ENCODE measurements at regions not wholly inside any gene's neighbourhood (a gene's known extent, or its start where the extent isn't known, plus 50 kb on each side); places are given as distances from the start of the nearest gene placed in this dataset.

DNA sequence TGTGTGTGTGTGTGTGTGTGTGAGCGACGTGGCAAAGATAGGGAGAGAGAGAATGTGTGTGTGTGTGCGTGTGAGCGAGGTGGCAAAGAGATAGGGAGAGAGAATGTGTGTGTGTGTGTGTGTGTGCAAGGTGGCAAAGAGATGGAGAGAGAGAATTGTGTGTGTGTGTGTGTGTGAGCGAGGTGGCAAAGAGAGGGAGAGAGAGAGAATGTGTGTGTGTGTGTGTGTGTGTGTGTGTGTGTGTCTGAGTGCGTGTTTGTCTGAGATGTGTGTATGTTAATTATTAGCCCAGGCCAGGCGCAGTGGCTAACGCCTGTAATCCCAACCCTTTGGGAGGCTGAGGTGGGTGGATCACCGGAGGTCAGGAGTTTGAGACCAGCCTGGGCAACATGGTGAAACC lies 154.6 kb upstream of the RGMA start:
- no peak overlapping the region for H3K14ac ChIP-seq (ENCODE audit: insufficient read length)
- no peak overlapping the region for H3K18ac ChIP-seq (ENCODE audit: extremely low read depth, low read length)
- H2AFZ ChIP-seq (ENCODE audit: low read length): no peak overlapping the region
- H2BK12ac ChIP-seq (ENCODE audit: low read depth, low read length): peak overlapping the region; percentile 70; the same call in 1 of the 2 replicates
- WGBS, 2 experiments (ENCODE audit: extremely low coverage in 1 of 2, insufficient coverage in 1 of 2, insufficient read length in 1 of 2, insufficient replicate concordance in 2 of 2, low coverage in 1 of 2, low lambda C conversion rate in 2 of 2, missing lambda C conversion rate in 1 of 2): 91 to 100% methylated on average over 2 to 9 of the region's 9 CpGs
- H3K56ac ChIP-seq (replicated peaks; ENCODE audit: insufficient read length, low read depth, low read length): peak overlapping the region; percentile 54
- TF ChIP-seq PHF8 (conservative IDR thresholded peaks at IDR 0.05; ENCODE audit: low read depth, low read length): no peak
- no peak for TF ChIP-seq HDAC6 (IDR thresholded peaks at IDR 0.05; ENCODE audit: low read depth, low read length)
- TF ChIP-seq NANOG (IDR thresholded peaks at IDR 0.05; ENCODE audit: insufficient read depth, low read depth, low read length, poor library complexity, severe bottlenecking): no peak
- no peak for TF ChIP-seq CHD2 (IDR thresholded peaks at IDR 0.05; ENCODE audit: low read length)
- TF ChIP-seq, protein P1, sequence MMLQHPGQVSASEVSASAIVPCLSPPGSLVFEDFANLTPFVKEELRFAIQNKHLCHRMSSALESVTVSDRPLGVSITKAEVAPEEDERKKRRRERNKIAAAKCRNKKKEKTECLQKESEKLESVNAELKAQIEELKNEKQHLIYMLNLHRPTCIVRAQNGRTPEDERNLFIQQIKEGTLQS (IDR thresholded peaks at IDR 0.05; ENCODE audit: insufficient read depth, low read depth, low read length): no peak
- no peak for TF ChIP-seq SUZ12 (IDR thresholded peaks at IDR 0.05; ENCODE audit: low read length)
- no peak for TF ChIP-seq FOSL1 (IDR thresholded peaks at IDR 0.05; ENCODE audit: insufficient read depth, low read depth, low read length)
- no peak for TF ChIP-seq KDM5A (IDR thresholded peaks at IDR 0.05; ENCODE audit: low read length)
- TF ChIP-seq BCL11A (IDR thresholded peaks at IDR 0.05; ENCODE audit: low read depth in 2 of 2, low read length in 2 of 2): no peak
- TF ChIP-seq GABPA (IDR thresholded peaks at IDR 0.05; ENCODE audit: borderline replicate concordance, insufficient read depth, low read length): no peak
- no peak for TF ChIP-seq CBX5 (IDR thresholded peaks at IDR 0.05; ENCODE audit: low read depth, low read length)
- TF ChIP-seq SP2 (IDR thresholded peaks at IDR 0.05; ENCODE audit: low read length): no peak
- no peak for TF ChIP-seq SIN3A (conservative IDR thresholded peaks at IDR 0.05 in 1 of 2, IDR thresholded peaks at IDR 0.05 in 1 of 2; ENCODE audit: low read depth in 1 of 2, low read length in 2 of 2)
- no peak for TF ChIP-seq RFX5 (IDR thresholded peaks at IDR 0.05; ENCODE audit: borderline replicate concordance, low read depth, low read length)
- H2BK15ac ChIP-seq (ENCODE audit: low read length): peak overlapping the region; percentile 34; the same call in 1 of the 2 replicates
- POLR2A ChIA-PET (ENCODE audit: partially characterized antibody): no interaction called here
- no peak overlapping the region for H3K27ac ChIP-seq (ENCODE audit: low read depth, low read length)
- no peaks in the 10 kb centered on the region for H3K79me1 ChIP-seq (ENCODE audit: low read depth, low read length)
- H3K23me2 ChIP-seq (ENCODE audit: low read depth, low read length): peaks cover 12% of the 10 kb centered on the region; the same call in 1 of the 2 replicates
- peak overlapping the region; percentile 99 for H2AK5ac ChIP-seq (ENCODE audit: low read depth, low read length)
- H4K5ac ChIP-seq (ENCODE audit: insufficient read length, low read depth, low read length): no peak overlapping the region
- H3K4me1 ChIP-seq (replicated peaks in 1 of 4; ENCODE audit: control insufficient read depth in 3 of 4, insufficient read depth in 4 of 4, low read length in 3 of 4): peaks cover 8 to 23% (median 17%) of the 10 kb centered on the region in 4 experiments
- H3K23ac ChIP-seq (ENCODE audit: insufficient read length): no peak overlapping the region
- DNase-seq (ENCODE audit: low read depth in 1 of 2, low spot score in 2 of 2): no peak
- H2BK5ac ChIP-seq (ENCODE audit: low read depth, low read length): peak overlapping the region; percentile 80; the same call in 1 of the 2 replicates
- H3K4me2 ChIP-seq (ENCODE audit: insufficient read depth in 1 of 2, low read depth in 2 of 2, low read length in 2 of 2): no peak overlapping the region
- no peaks in the 10 kb centered on the region for H3K36me3 ChIP-seq (ENCODE audit: control insufficient read depth in 2 of 4, insufficient read depth in 4 of 4, low read length in 3 of 4)
- H3K4me3 ChIP-seq (ENCODE audit: extremely low read depth in 1 of 4, insufficient read depth in 2 of 4, low read depth in 3 of 4, low read length in 4 of 4): no peak overlapping the region
- H3K27me3 ChIP-seq (replicated peaks in 1 of 4; ENCODE audit: control insufficient read depth in 3 of 4, extremely low read depth in 1 of 4, insufficient read depth in 3 of 4, low read length in 3 of 4): peaks cover 4 to 29% (median 16%) of the 10 kb centered on the region in 4 experiments
- no peak overlapping the region for H2BK120ac ChIP-seq (replicated peaks; ENCODE audit: low read depth, low read length)
- no peak overlapping the region for H3K9ac ChIP-seq (replicated peaks in 1 of 4; ENCODE audit: extremely low read depth in 1 of 4, low read depth in 3 of 4, low read length in 3 of 4)
- H2BK20ac ChIP-seq (ENCODE audit: low read length): peak overlapping the region; percentile 1; the same call in 1 of the 2 replicates
- H4K8ac ChIP-seq (ENCODE audit: extremely low read depth, insufficient read depth, low read length): no peak overlapping the region; the same call in 1 of the 2 replicates
- H3K79me2 ChIP-seq (ENCODE audit: control insufficient read depth in 1 of 2, insufficient read depth in 2 of 2, low read length in 2 of 2): no peaks in the 10 kb centered on the region
- H3K9me3 ChIP-seq (ENCODE audit: insufficient read depth in 2 of 2, low read depth in 1 of 2, low read length in 1 of 2): no peaks in the 10 kb centered on the region
- H3K4ac ChIP-seq (replicated peaks; ENCODE audit: insufficient read length, low read depth, low read length): no peak overlapping the region
- CTCF ChIA-PET (ENCODE audit: partially characterized antibody): no interaction called here
- H4K91ac ChIP-seq (replicated peaks; ENCODE audit: insufficient read length, low read length): no peak overlapping the region
- H4K20me1 ChIP-seq (replicated peaks in 1 of 2; ENCODE audit: control insufficient read depth in 1 of 2, insufficient read depth in 2 of 2, low read length in 2 of 2): no peaks in the 10 kb centered on the region
- FAIRE-seq: no peak

Data from H1 (cell line).